Right atrium auricular region (tissue), 2 donors: ENCODE measurements at regions not wholly inside any gene's neighbourhood (a gene's known extent, or its start where the extent isn't known, plus 50 kb on each side); places are given as distances from the start of the nearest gene placed in this dataset.

ENCODE experiments used
- DNase-seq: peaks from one replicate; pipeline ENCODE4 v3.0.0-alpha.2; 2019; ENCODE audit warnings: low spot score
- H3K27ac ChIP-seq, 2 donors: fragments of 200-600 bp; sonication (generic); 1 replicate in 1 of 2; 2 replicates in 1 of 2; pipeline ENCODE4 v1.5.1; 2016 to 2019
- H3K27me3 ChIP-seq, 2 donors: fragments of 200-600 bp; sonication (generic); one replicate each; pipeline versions ENCODE4 v1.5.1 to v1.6.0; 2017 to 2019
- H3K36me3 ChIP-seq: fragments of 200-600 bp; sonication (generic); one replicate; pipeline ENCODE4 v1.5.1; 2016
- H3K4me1 ChIP-seq, 2 donors: fragments of 200-600 bp; sonication (generic); one replicate each; pipeline versions ENCODE4 v1.5.1 to v1.6.0; 2017 to 2019
- H3K4me3 ChIP-seq, 2 donors: fragments of 200-600 bp; sonication (generic); 1 replicate in 1 of 2; 2 replicates in 1 of 2; pipeline ENCODE4 v1.5.1; 2017 to 2019; ENCODE audit warnings: mild to moderate bottlenecking in 1 of 2, moderate library complexity in 1 of 2
- H3K9me3 ChIP-seq, 2 donors: fragments of 200-600 bp; sonication (generic); one replicate each; pipeline ENCODE4 v1.5.1; 2019
- CTCF ChIP-seq, 2 donors: fragments of 200-600 bp; sonication (generic); IDR thresholded peaks; one replicate each; pipeline ENCODE4 v1.5.1; 2019; ENCODE audit warnings: antibody characterized with exemption in 2 of 2

DNA sequence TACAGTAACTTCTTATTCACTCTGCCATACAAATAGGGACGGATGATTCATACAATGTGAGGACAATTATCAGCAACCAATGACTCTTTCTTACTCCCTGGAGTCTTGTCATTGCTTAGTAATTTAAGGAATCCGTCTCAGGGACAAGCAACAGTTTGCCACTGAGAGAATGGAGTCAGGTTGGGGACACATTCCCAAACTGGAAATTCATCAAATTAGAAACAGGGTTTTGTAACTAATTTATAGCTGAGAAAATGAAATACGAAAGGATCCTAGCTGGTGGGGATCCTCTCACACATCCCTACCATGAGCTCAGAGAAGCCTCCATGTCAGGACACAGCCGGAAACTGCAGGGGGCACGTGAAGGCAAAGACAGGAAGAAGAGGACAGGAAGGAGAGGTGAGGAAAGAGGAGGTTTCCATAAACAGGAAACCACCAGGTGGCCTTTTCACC, 50.4 kb upstream of the KDR start:
- H3K27me3 ChIP-seq, result no peaks in the 10 kb centered on the region
- no peak for DNase-seq
- H3K4me3 ChIP-seq, result no peak overlapping the region
- TF ChIP-seq CTCF (IDR thresholded peaks at IDR 0.05), result no peak
- H3K27ac ChIP-seq, result no peak overlapping the region
- H3K4me1 ChIP-seq, result peaks cover 0 to 6% of the 10 kb centered on the region in 2 donors
- no peaks in the 10 kb centered on the region for H3K9me3 ChIP-seq
- H3K36me3 ChIP-seq, result no peaks in the 10 kb centered on the region

GRCh38 chr4:55176497-55176896, 51.1 kb upstream of the KDR start:
- no peak overlapping the region for H3K27ac ChIP-seq
- no peak for TF ChIP-seq CTCF (IDR thresholded peaks at IDR 0.05)
- H3K4me1 ChIP-seq, result peaks cover 0 to 6% of the 10 kb centered on the region in 2 donors

DNA sequence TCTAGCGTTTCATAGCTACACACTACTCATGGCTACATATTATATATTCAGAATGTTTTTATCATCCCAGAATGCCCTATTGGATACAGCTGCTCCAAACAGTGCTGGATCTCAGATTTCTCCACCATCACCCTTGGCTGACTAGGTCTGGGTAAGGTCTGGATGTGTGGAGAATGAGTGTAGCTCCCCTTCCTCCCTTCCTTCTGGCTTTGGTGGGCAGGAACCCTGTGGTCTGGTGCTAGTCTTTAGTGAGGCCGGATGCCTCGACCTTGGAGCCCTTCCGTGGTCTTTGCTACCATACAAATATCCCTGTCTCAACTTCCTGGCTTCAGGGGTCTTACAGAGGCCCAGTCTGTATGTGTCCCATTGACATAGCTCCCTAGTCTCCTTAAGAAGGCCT, 52.1 kb upstream of the KDR start:
- TF ChIP-seq CTCF (IDR thresholded peaks at IDR 0.05), result no peak
- Histone ChIP-seq H3K4me3 (no peak overlapping the region), H3K9me3 (no peaks in the 10 kb centered on the region), H3K27ac (no peak overlapping the region), H3K27me3 (no peaks in the 10 kb centered on the region), H3K36me3 (no peaks in the 10 kb centered on the region), H3K4me1 (peaks cover 0 to 6% of the 10 kb centered on the region in 2 donors)
- no peak for DNase-seq

More at GRCh38 chr4:55176497-55176896, 51.1 kb upstream of the KDR start:
- Histone ChIP-seq H3K9me3 (no peaks in the 10 kb centered on the region), H3K27me3 (no peaks in the 10 kb centered on the region), H3K36me3 (no peaks in the 10 kb centered on the region), H3K4me3 (no peak overlapping the region)
- no peak for DNase-seq

DNA sequence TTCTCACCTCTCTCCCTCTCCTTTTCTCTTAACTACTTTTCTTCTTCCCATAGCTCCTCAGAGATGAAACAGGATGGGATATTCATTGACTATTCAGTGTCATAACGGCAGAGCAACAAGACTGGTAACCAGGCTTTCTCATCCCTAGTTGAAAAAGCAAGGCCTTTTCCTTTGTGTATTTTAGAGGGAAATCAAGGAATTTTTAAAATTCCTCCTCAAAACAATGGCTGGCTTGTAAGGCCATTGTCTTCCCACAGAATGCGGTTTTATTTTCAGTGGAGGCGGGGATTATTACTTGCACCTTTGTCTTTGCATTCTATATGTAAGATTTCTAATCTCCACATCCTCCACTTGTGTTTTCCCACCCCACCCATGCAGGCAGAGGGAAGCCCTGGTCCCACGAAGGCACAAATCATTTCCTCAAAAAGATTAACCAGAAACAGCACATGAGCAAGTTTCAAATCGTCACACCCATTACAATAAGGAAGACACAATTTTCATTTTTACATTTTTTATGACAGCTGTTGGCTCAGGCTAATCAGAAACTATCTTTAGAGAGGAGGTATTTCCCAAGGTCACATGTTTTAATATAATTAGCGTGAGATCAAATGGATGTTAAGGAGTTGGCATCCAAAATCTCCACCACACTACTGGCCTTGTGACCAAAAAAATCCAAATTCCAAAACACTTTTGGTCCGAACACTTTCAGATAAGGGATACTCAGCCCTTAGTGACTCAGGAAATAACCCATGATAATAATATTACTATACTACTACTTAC, 53.0 kb upstream of the KDR start:
- no peak overlapping the region for H3K4me3 ChIP-seq
- peak overlapping the region in 1 of 2 donors; percentile 43 for H3K27ac ChIP-seq
- DNase-seq, result no peak
- H3K27me3 ChIP-seq, result no peaks in the 10 kb centered on the region
- no peak for TF ChIP-seq CTCF (IDR thresholded peaks at IDR 0.05)
- H3K4me1 ChIP-seq, result peaks cover 0 to 6% of the 10 kb centered on the region in 2 donors
- no peaks in the 10 kb centered on the region for H3K36me3 ChIP-seq
- H3K9me3 ChIP-seq, result no peaks in the 10 kb centered on the region

GRCh38 chr4:55181010-55182005, 55.9 kb upstream of the KDR start:
- H3K27ac ChIP-seq, result no peak overlapping the region
- TF ChIP-seq CTCF (IDR thresholded peaks at IDR 0.05), result no peak
- no peak for DNase-seq
- no peaks in the 10 kb centered on the region for H3K27me3 ChIP-seq
- no peaks in the 10 kb centered on the region for H3K9me3 ChIP-seq
- no peaks in the 10 kb centered on the region for H3K36me3 ChIP-seq
- H3K4me1 ChIP-seq, result peaks cover 0 to 26% of the 10 kb centered on the region in 2 donors
- no peak overlapping the region for H3K4me3 ChIP-seq
